IPS DF 19.7 (cell line): ENCODE measurements at regions not wholly inside any gene's neighbourhood (a gene's known extent, or its start where the extent isn't known, plus 50 kb on each side); places are given as distances from the start of the nearest gene placed in this dataset.
"Not testable (repeated sequence)": the region's sequence is repeated elsewhere in the genome, so short reads cannot be mapped to it uniquely, and the experiment has no call there.

Experiments used
- DNase-seq: peaks from one replicate; pipeline ENCODE4 v3.0.0-alpha.2; 2013; ENCODE audit warnings: low read depth, low spot score

- DNase-seq = peak; percentile 3
These were observed 77.9 kb downstream of the NR4A2 start for GRCh38 chr2:156254637-156255067.

GRCh38 chr2:156253765-156254164, 78.8 kb downstream of the NR4A2 start:
- no peak for DNase-seq

- no peak for DNase-seq
These were observed 89.6 kb downstream of the NR4A2 start for GRCh38 chr2:156242874-156243273.

GRCh38 chr2:156237558-156237957, 95.0 kb downstream of the NR4A2 start:
- DNase-seq = no peak

- no peak for DNase-seq
These were observed 102.7 kb downstream of the NR4A2 start for GRCh38 chr2:156229724-156230362.

- not testable (repeated sequence) for DNase-seq
These were observed 109.2 kb downstream of the NR4A2 start for GRCh38 chr2:156223328-156223727.

- no peak for DNase-seq
These were observed 110.8 kb downstream of the NR4A2 start for GRCh38 chr2:156221703-156222102.

- no peak for DNase-seq
These were observed 112.9 kb downstream of the NR4A2 start for GRCh38 chr2:156219491-156220100.

GRCh38 chr2:156215656-156216055, 116.9 kb downstream of the NR4A2 start:
- DNase-seq = no peak

- DNase-seq = no peak
These were observed 121.2 kb downstream of the NR4A2 start for GRCh38 chr2:156211318-156211717.

- DNase-seq = no peak
These were observed 126.2 kb downstream of the NR4A2 start for GRCh38 chr2:156206355-156206754.

GRCh38 chr2:156199588-156199987, 132.9 kb downstream of the NR4A2 start:
- no peak for DNase-seq

- no peak for DNase-seq
These were observed 136.5 kb downstream of the NR4A2 start for GRCh38 chr2:156196031-156196430.

- no peak for DNase-seq
These were observed 140.1 kb downstream of the NR4A2 start for GRCh38 chr2:156192468-156192867.

- DNase-seq = no peak
These were observed 141.0 kb downstream of the NR4A2 start for GRCh38 chr2:156191527-156191926.

GRCh38 chr2:156190517-156190916, 142.0 kb downstream of the NR4A2 start:
- DNase-seq = no peak

GRCh38 chr2:156189584-156189983, 142.9 kb downstream of the NR4A2 start:
- DNase-seq = no peak

GRCh38 chr2:156189143-156189542, 143.4 kb downstream of the NR4A2 start:
- DNase-seq = no peak

- DNase-seq = no peak
These were observed 150.4 kb downstream of the NR4A2 start for GRCh38 chr2:156182132-156182531.

GRCh38 chr2:156181208-156181607, 151.3 kb downstream of the NR4A2 start:
- DNase-seq = no peak

- no peak for DNase-seq
These were observed 154.9 kb downstream of the NR4A2 start for GRCh38 chr2:156177654-156178053.

- DNase-seq = no peak
These were observed 156.6 kb downstream of the NR4A2 start for GRCh38 chr2:156175946-156176345.

GRCh38 chr2:156170929-156171328, 161.6 kb downstream of the NR4A2 start:
- DNase-seq = no peak

- DNase-seq = no peak
These were observed 166.8 kb downstream of the NR4A2 start for GRCh38 chr2:156165742-156166141.
